ENCODE measurements at regions not wholly inside any gene's neighbourhood (a gene's known extent, or its start where the extent isn't known, plus 50 kb on each side); places are given as distances from the start of the nearest gene placed in this dataset.
"Not testable (repeated sequence)": the region's sequence is repeated elsewhere in the genome, so short reads cannot be mapped to it uniquely, and the experiment has no call there.

DNA sequence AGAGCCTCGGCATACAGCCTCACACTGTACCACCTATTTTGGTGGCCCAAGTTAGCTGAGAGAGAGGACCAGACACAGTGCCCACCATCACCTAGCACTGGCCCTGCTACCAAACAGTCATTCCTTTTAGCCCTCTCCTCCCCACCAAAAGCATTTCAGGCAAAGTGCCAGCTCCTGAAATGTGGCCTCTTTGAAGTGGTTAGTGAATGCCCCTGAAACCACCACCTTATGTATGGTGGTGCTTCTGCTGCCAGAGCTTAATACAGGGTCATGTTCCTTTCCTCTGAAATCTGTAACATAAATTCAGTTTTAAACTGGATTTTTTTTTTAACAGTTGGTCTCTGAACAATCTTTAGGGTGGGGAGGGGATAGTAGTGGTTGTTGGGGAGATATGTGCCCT is 91.0 kb upstream of the IKBKE start:
- H4K8ac ChIP-seq (ENCODE audit: extremely low read depth, insufficient read depth, low read length); H3K23me2 ChIP-seq (ENCODE audit: low read depth, low read length); H4K5ac ChIP-seq (ENCODE audit: insufficient read length, low read depth, low read length); H2BK15ac ChIP-seq (ENCODE audit: low read length); H3K9ac ChIP-seq (replicated peaks in 1 of 4; ENCODE audit: extremely low read depth in 1 of 4, low read depth in 3 of 4, low read length in 3 of 4); H2AFZ ChIP-seq (ENCODE audit: low read length); H2BK120ac ChIP-seq (replicated peaks; ENCODE audit: low read depth, low read length); H3K9me3 ChIP-seq (ENCODE audit: insufficient read depth in 2 of 2, low read depth in 1 of 2, low read length in 1 of 2); H2AK5ac ChIP-seq (ENCODE audit: low read depth, low read length); H2BK12ac ChIP-seq (ENCODE audit: low read depth, low read length); H3K4me3 ChIP-seq (ENCODE audit: extremely low read depth in 1 of 4, insufficient read depth in 2 of 4, low read depth in 3 of 4, low read length in 4 of 4); H3K79me2 ChIP-seq (ENCODE audit: control insufficient read depth in 1 of 2, insufficient read depth in 2 of 2, low read length in 2 of 2); H2BK20ac ChIP-seq (ENCODE audit: low read length); H3K56ac ChIP-seq (replicated peaks; ENCODE audit: insufficient read length, low read depth, low read length); H3K27me3 ChIP-seq (replicated peaks in 1 of 4; ENCODE audit: control insufficient read depth in 3 of 4, extremely low read depth in 1 of 4, insufficient read depth in 3 of 4, low read length in 3 of 4); H3K4ac ChIP-seq (replicated peaks; ENCODE audit: insufficient read length, low read depth, low read length); H3K27ac ChIP-seq (ENCODE audit: low read depth, low read length); H4K91ac ChIP-seq (replicated peaks; ENCODE audit: insufficient read length, low read length); H3K4me1 ChIP-seq (replicated peaks in 1 of 4; ENCODE audit: control insufficient read depth in 3 of 4, insufficient read depth in 4 of 4, low read length in 3 of 4); CTCF ChIA-PET (ENCODE audit: partially characterized antibody); H3K23ac ChIP-seq (ENCODE audit: insufficient read length); H3K4me2 ChIP-seq (ENCODE audit: insufficient read depth in 1 of 2, low read depth in 2 of 2, low read length in 2 of 2); H3K18ac ChIP-seq (ENCODE audit: extremely low read depth, low read length); DNase-seq (ENCODE audit: low read depth in 1 of 2, low spot score in 2 of 2); FAIRE-seq; H3K79me1 ChIP-seq (ENCODE audit: low read depth, low read length); H3K14ac ChIP-seq (ENCODE audit: insufficient read length); H4K20me1 ChIP-seq (replicated peaks in 1 of 2; ENCODE audit: control insufficient read depth in 1 of 2, insufficient read depth in 2 of 2, low read length in 2 of 2); H3K36me3 ChIP-seq (ENCODE audit: control insufficient read depth in 2 of 4, insufficient read depth in 4 of 4, low read length in 3 of 4); H2BK5ac ChIP-seq (ENCODE audit: low read depth, low read length); POLR2A ChIA-PET (ENCODE audit: partially characterized antibody): not testable (repeated sequence)
- WGBS, 2 experiments (ENCODE audit: extremely low coverage in 1 of 2, insufficient coverage in 1 of 2, insufficient read length in 1 of 2, insufficient replicate concordance in 2 of 2, low coverage in 1 of 2, low lambda C conversion rate in 2 of 2, missing lambda C conversion rate in 1 of 2) = no CpG with 5 or more reads among the region's 1 CpG

- DNase-seq (ENCODE audit: low read depth in 1 of 2, low spot score in 2 of 2); POLR2A ChIA-PET (ENCODE audit: partially characterized antibody); FAIRE-seq: not testable (repeated sequence)
Measured at GRCh38 chr1:206380163-206380790, 90.0 kb upstream of the IKBKE start.

More at GRCh38 chr1:206380163-206380790, 90.0 kb upstream of the IKBKE start:
- H3K27me3 ChIP-seq (replicated peaks in 1 of 4; ENCODE audit: control insufficient read depth in 3 of 4, extremely low read depth in 1 of 4, insufficient read depth in 3 of 4, low read length in 3 of 4); H3K4me3 ChIP-seq (ENCODE audit: extremely low read depth in 1 of 4, insufficient read depth in 2 of 4, low read depth in 3 of 4, low read length in 4 of 4); H4K8ac ChIP-seq (ENCODE audit: extremely low read depth, insufficient read depth, low read length); H3K4ac ChIP-seq (replicated peaks; ENCODE audit: insufficient read length, low read depth, low read length); H2BK15ac ChIP-seq (ENCODE audit: low read length); H4K20me1 ChIP-seq (replicated peaks in 1 of 2; ENCODE audit: control insufficient read depth in 1 of 2, insufficient read depth in 2 of 2, low read length in 2 of 2); H3K4me1 ChIP-seq (replicated peaks in 1 of 4; ENCODE audit: control insufficient read depth in 3 of 4, insufficient read depth in 4 of 4, low read length in 3 of 4); H3K18ac ChIP-seq (ENCODE audit: extremely low read depth, low read length); H3K23me2 ChIP-seq (ENCODE audit: low read depth, low read length); H2BK20ac ChIP-seq (ENCODE audit: low read length); H2BK120ac ChIP-seq (replicated peaks; ENCODE audit: low read depth, low read length); H2BK5ac ChIP-seq (ENCODE audit: low read depth, low read length); H3K36me3 ChIP-seq (ENCODE audit: control insufficient read depth in 2 of 4, insufficient read depth in 4 of 4, low read length in 3 of 4); H3K14ac ChIP-seq (ENCODE audit: insufficient read length); H3K23ac ChIP-seq (ENCODE audit: insufficient read length); H3K56ac ChIP-seq (replicated peaks; ENCODE audit: insufficient read length, low read depth, low read length); H3K9ac ChIP-seq (replicated peaks in 1 of 4; ENCODE audit: extremely low read depth in 1 of 4, low read depth in 3 of 4, low read length in 3 of 4); H3K9me3 ChIP-seq (ENCODE audit: insufficient read depth in 2 of 2, low read depth in 1 of 2, low read length in 1 of 2); CTCF ChIA-PET (ENCODE audit: partially characterized antibody); H3K79me1 ChIP-seq (ENCODE audit: low read depth, low read length); H2BK12ac ChIP-seq (ENCODE audit: low read depth, low read length); H3K27ac ChIP-seq (ENCODE audit: low read depth, low read length); H2AFZ ChIP-seq (ENCODE audit: low read length); H4K5ac ChIP-seq (ENCODE audit: insufficient read length, low read depth, low read length); H2AK5ac ChIP-seq (ENCODE audit: low read depth, low read length); H3K79me2 ChIP-seq (ENCODE audit: control insufficient read depth in 1 of 2, insufficient read depth in 2 of 2, low read length in 2 of 2); H4K91ac ChIP-seq (replicated peaks; ENCODE audit: insufficient read length, low read length); H3K4me2 ChIP-seq (ENCODE audit: insufficient read depth in 1 of 2, low read depth in 2 of 2, low read length in 2 of 2): not testable (repeated sequence)
- WGBS, 2 experiments (ENCODE audit: extremely low coverage in 1 of 2, insufficient coverage in 1 of 2, insufficient read length in 1 of 2, insufficient replicate concordance in 2 of 2, low coverage in 1 of 2, low lambda C conversion rate in 2 of 2, missing lambda C conversion rate in 1 of 2) = no CpG with 5 or more reads among the region's 4 CpGs

All from H1 (cell line).